Adrenal gland (tissue), 5 donors: ENCODE measurements at regions not wholly inside any gene's neighbourhood (a gene's known extent, or its start where the extent isn't known, plus 50 kb on each side); places are given as distances from the start of the nearest gene placed in this dataset.

Source experiments
- POLR2A ChIP-seq, 2 donors: fragments of 450-650 bp; IDR thresholded peaks; one replicate each; pipeline ENCODE4 v1.6.1; 2017; ENCODE audit warnings: antibody characterized with exemption in 2 of 2, mild to moderate bottlenecking in 2 of 2, moderate library complexity in 1 of 2
- TF ChIP-seq, protein P1 (sequence below), 6 experiments: fragments of 450-650 bp in 4 of 6; fragments of 200-600 bp in 2 of 6; sonication (generic) in 1 of 6; IDR thresholded peaks; 1 replicate in 5 of 6; 2 replicates in 1 of 6; pipeline versions ENCODE4 v1.5.1 to v1.8.0; 2016 to 2021; ENCODE audit warnings: antibody characterized with exemption in 6 of 6, mild to moderate bottlenecking in 2 of 6, moderate library complexity in 1 of 6
- donor health status: DM: no; HTN: no; CAD: no.

DNA sequence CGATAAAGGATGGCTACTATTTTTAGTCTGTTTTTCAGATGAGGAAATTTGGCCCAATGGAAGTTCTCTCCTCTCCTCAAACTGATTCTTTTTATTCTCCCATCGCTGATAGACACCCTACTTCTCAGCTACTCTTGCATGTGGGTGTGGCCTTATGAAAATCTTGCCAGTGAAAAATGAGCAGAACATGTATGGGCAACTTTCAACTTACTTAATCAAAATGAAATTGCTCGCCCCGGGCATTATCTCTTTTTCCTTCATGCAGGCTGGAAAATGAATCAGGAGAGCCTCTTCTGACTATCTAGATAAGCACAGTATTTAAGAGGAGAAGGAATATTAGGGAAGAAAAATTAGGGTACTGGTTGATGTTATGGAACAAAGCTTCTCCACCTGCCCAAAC, 2354.7 kb upstream of the RAG2 start:
- TF ChIP-seq, protein P1, sequence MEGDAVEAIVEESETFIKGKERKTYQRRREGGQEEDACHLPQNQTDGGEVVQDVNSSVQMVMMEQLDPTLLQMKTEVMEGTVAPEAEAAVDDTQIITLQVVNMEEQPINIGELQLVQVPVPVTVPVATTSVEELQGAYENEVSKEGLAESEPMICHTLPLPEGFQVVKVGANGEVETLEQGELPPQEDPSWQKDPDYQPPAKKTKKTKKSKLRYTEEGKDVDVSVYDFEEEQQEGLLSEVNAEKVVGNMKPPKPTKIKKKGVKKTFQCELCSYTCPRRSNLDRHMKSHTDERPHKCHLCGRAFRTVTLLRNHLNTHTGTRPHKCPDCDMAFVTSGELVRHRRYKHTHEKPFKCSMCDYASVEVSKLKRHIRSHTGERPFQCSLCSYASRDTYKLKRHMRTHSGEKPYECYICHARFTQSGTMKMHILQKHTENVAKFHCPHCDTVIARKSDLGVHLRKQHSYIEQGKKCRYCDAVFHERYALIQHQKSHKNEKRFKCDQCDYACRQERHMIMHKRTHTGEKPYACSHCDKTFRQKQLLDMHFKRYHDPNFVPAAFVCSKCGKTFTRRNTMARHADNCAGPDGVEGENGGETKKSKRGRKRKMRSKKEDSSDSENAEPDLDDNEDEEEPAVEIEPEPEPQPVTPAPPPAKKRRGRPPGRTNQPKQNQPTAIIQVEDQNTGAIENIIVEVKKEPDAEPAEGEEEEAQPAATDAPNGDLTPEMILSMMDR (IDR thresholded peaks at IDR 0.05), result no peak
- TF ChIP-seq POLR2A (IDR thresholded peaks at IDR 0.05), result no peak
